CD4-positive, alpha-beta T cell treated with Interleukin-17A for 4 hours (primary cell): ENCODE measurements at regions not wholly inside any gene's neighbourhood (a gene's known extent, or its start where the extent isn't known, plus 50 kb on each side); places are given as distances from the start of the nearest gene placed in this dataset.

Source experiments
- DNase-seq: peaks from one replicate; pipeline ENCODE4 v3.0.0-alpha.2; 2020; ENCODE audit warnings: mixed read lengths

DNA sequence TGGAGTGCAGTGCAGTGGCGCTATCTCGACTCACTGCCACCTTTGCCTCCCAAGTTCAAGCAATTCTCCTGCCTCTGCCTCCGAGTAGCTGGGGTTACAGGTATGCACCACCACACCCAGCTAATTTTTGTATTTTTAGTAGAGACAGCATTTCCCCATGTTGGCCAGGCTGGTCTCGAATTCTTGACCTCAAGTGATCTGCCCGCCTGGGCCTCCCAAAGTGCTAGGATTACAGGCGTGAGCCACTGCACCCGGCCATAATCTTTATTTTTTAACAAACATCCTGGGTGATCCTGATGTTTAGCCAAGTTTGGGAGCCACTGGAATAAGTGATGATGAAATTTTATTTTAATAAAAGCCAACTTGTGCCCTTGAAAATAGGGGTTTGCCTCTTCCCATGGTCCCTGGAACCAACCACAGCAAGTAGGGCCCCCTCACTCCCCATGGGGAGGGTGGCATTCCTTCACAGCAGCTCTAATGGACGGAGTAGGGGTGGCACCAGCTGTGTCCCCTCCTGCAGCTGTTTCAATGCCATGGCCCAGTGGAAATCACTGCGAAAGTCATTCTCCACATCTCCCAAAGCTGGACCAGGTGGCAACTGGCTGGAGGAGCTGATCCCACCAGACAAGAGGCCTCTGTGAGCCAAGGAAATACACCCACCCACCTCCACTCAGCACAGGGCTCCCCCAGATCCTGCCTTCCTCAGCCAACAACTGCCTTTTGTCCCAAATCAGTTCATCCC lies 194.8 kb downstream of the ZFP36L2 start:
- DNase-seq: no peak

DNA sequence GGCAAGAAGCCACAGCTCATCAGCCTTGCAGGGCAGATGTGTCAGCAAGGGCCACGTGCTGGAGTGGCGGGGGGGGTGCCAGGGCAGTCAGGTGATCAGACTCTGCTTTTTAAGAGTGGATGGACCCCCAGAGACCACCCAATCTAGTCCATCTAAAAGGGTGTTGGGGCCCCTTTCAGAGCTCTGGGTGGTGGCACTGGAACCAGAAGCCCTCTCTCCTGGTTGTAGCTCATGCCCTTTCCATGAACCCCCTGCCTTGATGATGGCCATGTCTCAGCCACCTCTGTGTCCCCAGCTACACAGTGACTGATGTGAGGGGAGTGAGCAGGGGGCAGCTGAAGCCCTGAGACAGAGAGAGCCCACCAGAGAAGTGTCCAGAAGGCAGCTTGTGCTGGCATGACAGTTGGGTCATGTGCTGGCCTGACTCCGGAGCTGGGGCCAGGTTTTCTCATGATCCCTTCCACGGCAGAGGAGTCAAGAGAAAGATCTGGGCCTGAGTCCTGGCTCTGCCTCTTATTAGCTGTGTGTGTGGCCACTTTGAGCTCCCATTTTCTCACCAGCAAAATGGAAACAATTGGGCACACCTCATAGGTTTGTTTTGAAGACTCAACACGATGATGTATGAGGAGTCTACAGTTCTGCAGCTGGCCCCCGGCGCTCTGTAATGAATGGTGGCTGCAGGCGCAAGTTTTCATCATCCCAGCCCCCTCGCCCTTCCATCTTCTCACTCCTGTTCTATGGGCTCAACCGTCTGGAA lies 195.7 kb downstream of the ZFP36L2 start:
- no peak for DNase-seq

DNA sequence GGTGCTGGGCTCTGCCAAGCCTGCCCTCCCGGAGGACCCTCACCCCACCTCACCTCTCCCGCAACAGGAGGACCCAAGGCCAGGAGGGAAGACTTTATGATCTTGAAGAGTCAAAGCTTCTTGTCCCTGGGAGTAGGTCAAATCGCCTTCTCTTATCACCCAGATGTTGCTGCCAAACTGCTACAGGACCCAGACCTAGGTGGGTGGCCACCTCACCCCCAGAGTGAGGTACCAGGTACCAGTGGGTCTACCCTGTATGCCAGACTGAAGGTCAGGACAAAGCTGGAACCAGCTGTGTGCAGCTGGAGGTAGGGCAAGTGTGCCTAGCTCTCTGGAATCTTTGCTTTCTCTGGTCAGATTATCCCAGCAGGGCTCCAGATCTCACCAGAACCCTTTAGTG lies 197.2 kb downstream of the ZFP36L2 start:
- DNase-seq: no peak

DNA sequence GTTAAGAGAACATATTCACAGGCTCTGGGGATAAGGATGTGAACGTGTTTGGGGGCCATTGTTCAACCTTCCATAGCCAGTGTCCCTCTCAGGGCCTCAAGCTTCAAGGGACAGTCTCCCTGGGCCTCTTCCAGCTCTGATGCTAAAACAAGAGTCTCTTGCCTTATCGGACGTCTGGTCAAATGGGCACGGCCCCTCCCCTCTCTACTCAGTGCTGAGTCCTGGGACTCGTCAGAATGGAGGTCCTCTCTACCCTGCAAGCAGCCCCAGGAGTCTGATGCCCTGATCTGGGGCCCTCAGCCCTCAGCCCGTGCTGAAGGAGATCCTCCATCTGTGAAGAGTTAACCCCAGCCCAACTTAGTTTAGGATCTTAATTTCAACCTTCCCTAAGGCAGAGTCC lies 198.2 kb downstream of the ZFP36L2 start:
- no peak for DNase-seq

DNA sequence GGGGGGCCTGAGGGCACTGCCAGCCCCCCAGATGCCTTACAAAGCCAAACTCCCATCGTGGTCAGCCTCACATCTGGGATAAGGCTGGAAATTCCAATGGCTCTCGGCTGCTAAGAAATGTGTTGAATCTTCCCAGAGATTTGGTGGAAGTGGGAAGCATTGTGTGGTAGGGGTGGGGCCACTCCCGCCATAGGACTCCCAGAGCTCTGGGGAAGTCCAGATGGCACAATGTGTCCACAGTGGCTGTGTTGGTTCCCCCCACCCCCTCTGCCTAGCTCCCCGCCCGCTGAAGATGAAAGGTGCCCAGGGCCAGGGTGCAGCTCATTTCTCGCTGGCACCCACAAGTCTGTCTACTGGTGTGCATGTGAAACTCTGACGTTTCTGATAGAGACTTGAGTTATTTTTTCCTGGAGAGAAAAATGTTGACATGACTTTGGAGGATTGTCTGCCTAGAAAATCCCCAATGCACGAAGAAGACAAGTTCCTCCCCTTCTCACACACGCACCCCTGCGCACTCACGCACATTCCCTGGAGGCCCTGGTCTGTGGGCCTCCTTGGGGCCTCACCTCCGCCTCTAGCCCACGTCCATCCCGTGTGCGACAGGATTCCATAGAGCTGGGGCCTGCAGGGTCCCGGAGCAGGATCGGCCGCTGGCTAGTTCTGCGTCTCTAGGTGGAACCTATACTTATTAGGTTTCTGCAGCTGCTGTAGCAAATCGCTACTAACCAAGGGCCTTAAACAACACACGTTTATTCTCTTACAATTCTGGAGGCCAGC lies 199.1 kb downstream of the ZFP36L2 start:
- DNase-seq: no peak

DNA sequence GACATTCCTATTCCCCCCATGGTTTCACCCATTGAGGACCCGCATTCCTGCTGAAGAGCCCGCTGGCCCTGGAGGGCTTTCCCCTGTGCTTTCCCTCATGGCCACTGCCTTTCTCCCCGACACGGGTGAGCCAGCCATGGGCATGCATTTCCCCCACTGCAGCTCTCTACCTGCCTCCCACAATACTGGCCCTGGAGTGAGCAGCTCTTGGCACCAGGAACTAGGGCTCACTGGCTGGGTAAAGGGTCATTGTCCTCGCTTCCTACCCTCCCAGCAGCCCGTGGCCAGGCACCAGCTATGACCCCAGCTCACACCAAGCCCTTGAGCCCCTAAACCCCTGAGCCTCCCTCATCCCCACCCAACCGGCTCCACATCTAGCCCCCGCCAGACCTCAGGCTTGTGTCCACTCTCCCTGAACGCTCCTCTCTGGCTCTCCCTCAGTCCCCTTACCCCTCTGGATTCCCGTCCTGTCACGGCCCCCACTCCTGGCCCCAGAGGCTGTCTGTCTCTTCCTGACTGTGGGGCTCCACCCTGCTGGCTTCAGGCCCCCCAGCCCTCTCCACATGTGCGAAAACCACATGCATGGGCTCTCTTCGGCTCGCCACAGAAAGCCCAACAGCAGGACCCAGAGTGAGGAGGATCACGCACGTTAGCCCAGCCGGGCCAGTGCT lies 199.8 kb downstream of the ZFP36L2 start:
- no peak for DNase-seq

DNA sequence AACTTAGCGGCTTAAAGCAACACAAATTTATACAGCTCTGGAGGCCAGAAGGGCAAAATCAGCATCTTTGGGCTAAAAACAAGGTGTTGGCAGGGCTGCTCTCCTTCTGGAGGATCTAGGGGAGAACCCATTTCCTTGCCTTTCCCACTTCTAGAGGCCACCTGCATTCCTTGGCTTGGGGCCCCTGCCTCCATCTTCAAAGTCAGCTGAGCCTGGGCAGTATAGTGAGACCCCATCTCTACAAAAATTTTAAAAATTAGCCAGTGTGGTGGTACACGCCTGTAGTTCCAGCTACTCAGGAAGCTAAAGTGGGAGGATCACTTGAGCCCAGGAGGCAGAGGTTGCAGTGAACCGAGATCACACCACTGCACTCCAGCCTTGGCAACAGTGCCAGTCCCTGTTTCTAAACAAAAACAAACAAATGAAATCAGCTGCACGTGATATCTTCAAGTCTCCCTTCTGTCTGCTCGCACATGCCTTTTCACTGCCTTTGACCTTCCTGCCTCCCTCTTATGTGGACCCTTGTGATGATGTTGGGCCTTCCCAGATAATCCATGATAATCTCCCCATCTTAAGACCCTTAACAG lies 200.6 kb downstream of the ZFP36L2 start:
- DNase-seq: no peak

DNA sequence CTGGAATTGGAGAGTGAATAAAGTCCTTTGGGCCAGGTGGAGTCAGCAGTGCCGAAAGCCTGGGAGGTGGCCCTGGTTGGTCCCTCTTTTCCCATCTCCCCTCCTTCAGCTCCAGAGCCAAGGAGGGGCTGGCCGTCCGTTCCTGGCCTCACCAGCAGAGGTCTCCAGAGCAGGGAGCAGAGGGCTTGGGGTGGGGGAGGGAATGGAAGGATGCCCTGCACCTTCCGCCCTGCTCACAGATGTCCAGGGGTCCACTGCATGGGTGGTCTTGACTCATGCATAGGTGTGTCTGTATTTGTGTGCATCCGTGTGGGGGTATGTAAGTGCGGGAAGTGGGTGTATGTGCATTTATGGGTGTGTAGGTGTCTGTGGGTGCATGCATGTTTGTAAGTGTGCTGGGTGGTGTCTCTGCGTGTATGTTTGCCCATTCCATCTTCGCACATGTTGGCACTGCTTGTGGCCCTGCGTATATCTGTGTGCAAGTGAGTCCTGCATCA lies 201.8 kb downstream of the ZFP36L2 start:
- DNase-seq: peak; percentile 67

DNA sequence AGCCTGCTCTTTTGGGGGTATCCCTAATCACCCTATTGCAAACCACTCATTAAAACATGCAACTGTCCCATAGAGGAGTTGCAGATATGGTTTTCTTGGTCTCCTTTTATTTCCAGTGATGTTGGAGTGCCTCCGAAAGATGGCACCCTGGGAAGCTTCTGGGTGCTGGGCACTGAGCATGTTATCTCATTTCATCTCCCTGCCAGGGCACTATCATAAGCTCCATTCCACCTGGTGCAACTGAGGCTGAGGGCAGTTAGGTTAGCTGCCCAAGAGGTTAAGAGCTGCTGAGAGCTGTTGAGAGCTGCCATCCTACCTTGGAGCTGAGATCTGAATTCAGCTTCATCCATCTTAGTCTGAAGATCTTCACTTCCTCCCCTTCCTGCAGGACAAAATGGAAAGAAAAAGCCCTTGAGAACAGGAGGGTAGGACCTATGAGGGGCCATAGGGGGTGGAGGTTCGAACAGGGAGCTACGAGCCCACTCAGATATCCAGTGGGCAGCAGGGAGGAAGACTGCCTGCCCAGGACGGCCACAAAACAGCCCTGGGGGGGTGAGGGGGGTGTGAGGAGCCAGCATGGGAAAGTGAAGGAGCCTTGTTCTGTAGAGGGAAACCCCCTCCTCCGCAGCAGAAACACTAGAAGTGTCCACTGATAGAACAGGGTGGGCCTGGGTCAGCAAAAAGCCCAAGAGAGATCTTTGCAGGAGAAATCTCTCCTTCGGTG lies 202.5 kb downstream of the ZFP36L2 start:
- DNase-seq: no peak

DNA sequence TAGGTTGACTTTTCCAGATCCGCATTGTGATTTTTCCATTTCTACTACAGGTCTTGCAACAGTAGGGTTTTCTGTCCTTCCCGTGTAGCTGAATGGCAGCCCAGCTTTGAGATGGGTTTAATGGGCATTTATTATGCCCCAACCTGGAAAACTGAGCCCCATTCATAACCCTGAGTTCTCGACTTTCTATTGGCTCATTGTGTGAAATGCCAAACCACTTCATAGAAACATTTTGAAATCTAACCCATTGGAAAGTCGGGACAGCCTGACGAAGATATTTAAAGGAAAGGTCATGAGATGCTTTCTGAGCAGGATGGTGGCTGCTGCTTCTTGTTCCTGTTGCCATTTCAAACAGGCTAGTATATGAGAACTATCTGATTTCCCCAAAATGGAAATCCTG lies 203.5 kb downstream of the ZFP36L2 start:
- DNase-seq: no peak

DNA sequence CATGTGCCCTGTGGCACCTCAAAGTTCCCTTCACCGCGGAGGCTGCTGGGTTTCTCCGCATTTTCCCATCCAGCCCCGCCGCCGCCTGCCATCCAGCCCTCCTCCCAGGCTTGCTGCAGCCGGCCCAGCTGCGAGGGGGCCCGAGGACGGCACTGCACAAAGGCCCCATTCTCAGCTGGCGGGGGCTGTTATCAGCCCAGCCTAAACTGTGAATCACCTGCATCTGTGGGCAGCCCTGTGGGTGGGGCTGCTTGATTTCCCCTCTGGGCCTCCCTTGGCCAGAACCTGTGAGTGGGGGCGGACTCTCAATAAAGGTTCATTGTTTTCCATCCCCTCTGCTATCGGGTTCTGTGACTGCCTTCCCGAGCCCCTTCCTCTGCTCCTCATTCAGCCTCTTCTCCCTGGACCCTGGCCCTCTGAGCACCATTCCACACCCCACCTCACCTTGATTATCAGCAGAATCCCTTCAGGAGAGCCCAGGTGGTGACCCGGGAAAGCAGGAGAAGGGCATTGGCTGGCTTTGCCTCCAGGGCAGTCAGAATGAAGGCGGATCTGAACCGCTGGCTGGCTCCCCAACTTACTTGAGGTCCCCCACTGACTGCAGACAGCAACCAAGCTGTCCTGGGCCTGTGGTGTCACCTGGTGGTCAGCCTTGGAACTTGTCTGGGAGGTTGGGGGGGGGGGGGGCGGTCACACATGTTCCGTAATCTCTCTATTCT lies 204.5 kb downstream of the ZFP36L2 start:
- no peak for DNase-seq

DNA sequence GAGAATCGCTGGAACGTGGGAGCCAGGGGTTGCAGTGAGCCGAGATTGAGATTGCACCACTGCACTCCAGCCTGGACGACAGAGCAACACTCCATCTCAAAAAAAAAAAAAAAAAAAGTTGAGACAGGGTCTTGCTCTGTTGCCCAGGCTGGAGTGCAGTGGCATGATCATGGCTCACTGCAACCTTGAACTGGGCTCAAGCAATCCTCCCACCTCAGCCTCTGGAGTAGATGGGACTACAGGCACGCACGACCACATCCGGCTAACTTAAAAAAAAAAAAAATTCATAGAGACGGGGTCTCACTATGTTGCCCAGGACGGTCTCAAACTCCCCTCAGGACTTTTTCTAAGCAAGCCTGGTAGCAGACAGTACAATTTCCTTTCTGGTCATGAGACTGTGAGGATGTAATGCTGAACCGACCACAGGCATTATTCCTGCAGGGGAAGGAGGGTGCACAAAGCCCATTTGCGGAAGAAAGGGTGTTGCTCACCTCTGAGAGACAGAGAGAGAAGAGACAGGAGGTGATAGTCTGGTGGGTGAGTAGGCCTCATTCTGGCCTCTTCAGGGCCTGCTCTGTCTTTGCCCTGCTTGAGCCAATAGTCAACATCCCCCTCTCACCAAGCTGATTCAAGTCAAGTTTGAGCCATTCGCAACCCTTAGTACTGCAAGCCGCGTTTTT lies 205.3 kb downstream of the ZFP36L2 start:
- DNase-seq: no peak

DNA sequence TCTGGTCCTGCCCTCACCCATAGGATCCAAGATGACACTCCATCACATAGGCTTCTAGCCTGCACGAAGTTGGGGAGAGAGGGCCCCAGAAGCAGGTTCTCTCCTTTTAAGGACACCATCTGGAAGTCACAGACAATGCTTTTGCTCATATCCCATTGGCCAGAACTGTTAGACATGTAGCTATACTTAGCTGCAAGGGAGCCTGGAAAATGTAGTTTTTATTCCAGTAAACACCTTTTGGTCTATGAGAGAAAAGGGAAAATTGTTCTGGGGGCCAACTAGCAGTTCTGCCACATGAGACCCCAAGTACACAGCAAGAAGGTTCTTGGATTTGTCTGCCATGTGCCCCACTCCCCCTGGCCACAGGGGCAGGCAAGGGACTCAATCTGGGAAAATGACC lies 206.1 kb downstream of the ZFP36L2 start:
- no peak for DNase-seq

DNA sequence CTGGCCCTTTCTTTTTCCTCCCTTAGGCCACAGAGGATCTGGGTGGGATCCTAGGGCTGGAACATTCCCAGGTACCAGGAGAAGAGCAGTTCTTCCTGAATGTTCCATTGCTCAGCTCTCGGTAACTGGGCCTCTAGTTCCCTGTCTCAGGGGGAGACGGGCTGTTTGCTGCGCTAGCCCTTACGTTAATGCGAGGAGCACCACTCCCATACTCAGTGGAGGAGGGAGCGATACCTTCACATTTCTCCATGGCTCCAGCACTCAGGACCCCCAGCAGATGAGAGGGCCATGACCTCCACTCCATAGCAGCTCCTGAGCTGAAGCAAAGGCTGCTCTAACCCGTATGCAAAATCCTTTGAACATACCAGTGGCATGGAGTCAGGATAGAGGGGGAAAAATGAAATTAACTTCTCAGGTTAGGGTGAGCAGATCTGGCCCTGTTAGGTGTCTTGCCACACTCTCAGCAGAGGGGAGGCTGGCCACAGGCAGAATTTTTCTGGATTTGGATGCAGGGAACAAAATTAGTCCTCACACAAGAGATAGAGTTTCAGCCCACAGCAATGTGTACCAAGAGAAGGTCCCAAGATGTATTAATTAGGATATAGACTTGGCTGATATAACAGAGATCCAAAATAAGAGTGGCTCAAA lies 206.7 kb downstream of the ZFP36L2 start:
- DNase-seq: no peak

DNA sequence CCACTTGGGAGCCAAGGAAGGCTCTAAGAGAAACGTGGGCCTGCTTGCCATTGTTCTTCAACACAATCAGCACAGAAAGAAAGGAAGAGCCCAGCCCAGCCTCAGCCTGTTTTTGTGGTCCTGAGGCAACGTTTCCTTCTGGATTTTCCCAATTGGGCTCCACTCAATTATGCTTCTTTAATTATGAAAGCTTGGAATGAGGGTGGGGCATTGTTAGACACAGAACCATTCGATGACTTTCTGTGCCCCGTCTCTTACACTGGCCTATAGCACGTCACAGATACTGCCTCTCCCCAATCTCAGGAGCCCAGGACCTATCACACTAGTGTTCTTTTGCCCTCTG lies 207.4 kb downstream of the ZFP36L2 start:
- DNase-seq: no peak

DNA sequence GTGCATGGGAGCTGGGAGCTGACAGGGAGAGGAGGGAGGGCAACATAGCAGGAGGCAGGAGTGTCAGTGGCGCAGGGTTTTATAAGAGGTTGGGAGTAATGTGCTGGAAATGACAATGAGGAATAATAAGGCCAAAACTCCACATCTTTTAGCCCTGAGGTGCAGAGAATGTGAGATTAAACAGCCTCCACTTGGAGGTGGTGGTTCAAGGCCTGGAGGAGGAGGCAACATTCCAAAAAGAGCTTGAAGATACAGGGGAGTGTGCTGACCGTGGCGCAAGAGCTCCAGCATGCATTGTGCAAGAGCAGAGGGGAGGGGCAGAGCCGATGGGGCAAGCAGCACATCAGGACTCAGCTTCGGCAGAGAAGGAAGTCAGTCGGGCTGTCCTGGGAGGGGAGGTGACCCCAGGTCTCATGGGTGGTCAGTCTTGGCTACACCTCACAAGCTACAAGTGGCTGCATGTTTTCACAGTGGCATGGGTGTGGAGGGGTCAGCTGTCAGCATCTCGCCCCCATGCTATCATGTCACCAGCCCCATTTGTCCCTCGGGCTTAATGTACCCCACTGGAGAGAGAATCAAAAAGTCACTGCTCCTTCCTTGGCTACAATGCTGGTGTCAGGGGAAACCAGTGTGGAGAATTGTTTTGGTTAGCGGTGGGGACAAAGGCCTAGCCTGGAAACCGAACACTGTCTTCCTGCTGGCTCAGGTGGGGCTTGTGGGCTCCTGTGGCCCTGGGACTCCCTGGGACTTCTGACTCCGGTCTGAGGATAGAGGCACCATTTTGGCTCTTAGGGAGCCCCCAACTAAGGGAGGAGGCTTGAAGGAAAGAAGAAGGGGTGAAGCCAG lies 208.0 kb downstream of the ZFP36L2 start:
- no peak for DNase-seq

DNA sequence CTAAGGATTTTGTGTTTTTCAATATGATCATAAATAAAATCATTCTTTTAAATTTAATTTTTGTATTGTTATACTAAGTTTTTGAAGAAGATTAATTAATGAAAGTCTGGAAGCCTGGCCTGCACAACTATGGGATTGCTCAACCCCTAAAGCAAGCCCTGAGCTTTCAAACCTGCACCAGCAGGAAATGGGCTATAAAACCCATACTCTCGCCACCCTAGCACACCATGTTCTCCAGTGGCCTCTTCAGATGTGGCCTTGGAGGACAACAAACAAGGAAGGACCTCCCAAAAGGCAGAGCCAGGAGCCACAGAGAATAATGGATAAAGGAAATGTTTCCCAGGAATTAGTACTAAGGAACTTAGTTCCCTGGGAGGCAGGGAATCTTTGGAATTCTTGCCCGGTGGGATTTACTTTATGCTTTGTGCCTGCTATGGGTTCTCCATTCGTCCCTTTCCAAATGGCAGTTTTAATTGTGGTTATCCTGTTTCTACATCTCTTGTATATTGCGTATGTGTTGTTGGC lies 212.5 kb downstream of the ZFP36L2 start:
- DNase-seq: no peak

DNA sequence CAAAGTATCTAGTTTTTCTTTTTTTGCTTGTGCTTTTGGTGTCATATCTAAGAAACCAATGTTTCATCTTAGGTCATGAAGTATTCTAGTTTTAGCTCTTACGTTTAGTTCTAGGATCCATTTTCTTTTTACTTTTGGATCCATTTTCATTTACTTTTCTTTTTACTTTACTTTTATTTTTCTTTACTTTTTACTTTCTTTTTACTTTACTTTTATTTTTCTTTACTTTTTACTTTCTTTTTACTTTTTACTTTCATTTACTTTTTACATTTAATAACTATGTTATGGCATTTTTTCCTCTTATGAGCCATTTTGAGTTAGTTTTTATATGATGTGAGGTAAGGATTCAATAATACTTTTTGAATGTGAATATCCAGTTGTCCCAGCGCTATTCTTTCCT lies 213.4 kb downstream of the ZFP36L2 start:
- DNase-seq: no peak

DNA sequence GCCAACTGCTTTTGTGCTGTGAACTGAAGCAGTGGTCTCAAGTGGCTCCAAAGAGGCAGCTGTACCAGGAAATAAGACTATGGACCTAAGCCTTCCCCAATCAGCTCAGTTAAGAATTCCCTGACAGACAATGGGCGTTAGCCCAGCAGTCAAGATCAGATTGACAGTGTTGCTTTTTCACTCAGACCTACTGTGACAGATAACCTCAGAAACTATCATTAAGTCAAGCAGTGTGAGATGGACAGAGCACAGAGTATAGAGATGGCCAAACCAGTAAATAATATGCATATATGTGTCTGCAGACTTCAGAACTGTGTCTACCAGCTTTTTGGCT lies 215.3 kb downstream of the ZFP36L2 start:
- DNase-seq: no peak
